AG08395 (cell line): ENCODE measurements at regions not wholly inside any gene's neighbourhood (a gene's known extent, or its start where the extent isn't known, plus 50 kb on each side); places are given as distances from the start of the nearest gene placed in this dataset.
"Not testable (repeated sequence)": the region's sequence is repeated elsewhere in the genome, so short reads cannot be mapped to it uniquely, and the experiment has no call there.

Experiments
- DNase-seq: peaks from one replicate; pipeline ENCODE4 v3.0.0; 2012; ENCODE audit warnings: mixed read lengths, low spot score

DNA sequence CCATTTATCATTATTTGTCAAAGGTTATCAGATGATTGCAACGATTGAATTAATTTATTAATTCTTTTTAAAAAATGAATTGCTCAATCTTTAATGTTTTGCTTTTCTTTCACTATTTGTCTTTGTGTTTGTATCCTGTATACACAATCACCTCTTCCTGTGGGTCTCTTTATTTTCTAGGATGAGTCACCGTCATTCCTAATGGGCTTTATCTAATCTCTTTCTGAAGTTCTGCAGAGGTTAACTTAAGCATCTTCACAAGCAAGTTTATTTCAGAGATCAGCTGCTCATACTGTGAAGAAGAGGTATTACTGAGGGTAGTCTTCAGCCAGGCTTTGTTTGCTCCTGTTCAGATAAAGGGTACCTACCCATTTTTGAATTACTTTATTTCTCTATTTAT lies 323.9 kb downstream of the NNT start:
- no peak for DNase-seq

DNA sequence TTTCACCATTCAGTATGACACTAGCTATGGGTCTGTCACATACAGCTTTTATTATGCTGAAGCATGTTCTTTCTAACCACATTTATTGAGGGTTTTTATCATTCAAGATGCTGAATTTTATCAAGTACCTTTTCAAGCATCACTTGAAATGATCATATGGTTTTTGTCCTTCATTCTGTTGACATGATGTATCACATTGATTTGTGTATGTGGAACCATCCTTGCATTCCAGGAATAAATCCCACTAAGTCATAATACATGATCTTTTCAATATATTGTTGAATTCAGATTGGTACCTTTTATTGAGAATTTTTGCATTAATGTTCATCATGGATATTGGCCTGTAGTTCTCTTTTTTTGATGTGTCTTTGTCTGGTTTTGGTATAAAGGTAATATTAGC lies 317.4 kb downstream of the NNT start:
- no peak for DNase-seq

DNA sequence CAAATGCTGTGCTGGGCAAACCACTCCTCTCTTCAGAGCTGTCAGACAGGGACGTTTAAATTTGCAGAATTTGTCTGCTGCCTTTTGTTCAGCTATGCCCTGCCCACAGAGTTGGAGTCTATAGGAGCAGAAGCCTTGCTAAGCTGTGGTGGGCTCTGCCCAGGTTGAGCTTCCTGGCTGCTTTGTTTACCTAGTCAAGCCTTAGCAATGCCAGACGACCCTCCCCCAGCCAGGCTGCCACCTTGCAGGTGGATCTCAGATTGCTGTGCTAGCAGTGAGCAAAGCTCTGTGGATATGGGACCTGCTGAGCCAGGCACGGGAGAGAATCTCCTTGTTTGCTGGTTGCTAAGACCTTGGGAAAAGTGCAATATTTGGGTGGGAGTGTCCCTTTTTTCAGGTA lies 314.9 kb downstream of the NNT start:
- DNase-seq, result no peak

DNA sequence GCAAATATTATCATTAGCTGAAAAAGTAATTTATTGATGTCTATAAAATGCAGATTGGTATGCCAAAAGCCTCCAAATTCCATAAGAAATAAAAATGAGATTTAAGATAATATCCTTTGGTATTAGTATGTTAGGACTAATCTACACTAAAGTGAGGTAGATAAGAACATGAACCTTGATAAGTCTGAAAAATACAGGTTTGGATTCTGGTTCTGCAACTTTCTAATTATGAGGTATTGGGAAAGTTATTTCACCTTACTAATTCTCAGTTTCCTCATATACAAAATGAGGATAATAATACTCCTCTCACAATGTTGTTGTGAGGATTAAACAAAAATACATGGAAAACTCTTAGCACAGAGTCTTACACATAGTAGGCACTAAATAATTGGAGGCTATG lies 300.1 kb downstream of the NNT start:
- no peak for DNase-seq

DNA sequence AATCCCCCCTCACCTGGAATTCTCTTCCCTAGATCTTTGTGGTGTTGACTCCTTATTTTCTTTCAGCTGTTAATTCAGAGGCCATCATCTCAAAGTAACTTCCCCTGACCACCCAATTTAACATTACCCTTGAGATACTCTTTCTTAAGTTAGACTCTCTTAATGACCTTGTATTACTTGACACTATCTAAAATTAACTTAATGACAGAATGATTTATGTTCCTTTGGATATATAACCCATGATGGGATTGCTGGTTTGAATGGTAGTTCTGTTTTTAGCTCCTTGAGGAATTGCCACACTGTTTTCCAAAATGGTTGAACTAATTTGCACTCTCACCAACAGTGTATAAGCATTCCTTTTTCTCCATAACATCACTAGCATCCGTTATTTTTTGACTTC lies 298.0 kb downstream of the NNT start:
- DNase-seq, result no peak

DNA sequence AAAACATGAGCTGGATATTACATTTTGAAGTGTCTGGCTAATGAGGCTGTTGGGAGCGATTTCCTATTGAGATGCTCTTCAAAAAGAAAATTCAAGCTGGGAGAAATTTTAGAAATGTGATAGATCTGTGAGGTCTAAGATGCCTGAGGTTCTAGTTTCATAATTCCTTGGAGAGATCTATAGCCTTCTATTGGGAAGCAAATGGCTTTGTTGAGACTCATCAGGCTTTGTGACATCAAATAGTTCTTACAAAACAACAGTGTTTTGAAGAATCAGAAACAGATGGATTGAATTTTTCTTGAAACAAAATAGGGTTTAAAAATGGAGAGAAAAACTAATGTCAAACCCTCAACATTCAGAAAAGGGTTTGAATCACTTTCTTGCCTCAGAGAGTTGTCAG lies 292.9 kb downstream of the NNT start:
- DNase-seq, result no peak

DNA sequence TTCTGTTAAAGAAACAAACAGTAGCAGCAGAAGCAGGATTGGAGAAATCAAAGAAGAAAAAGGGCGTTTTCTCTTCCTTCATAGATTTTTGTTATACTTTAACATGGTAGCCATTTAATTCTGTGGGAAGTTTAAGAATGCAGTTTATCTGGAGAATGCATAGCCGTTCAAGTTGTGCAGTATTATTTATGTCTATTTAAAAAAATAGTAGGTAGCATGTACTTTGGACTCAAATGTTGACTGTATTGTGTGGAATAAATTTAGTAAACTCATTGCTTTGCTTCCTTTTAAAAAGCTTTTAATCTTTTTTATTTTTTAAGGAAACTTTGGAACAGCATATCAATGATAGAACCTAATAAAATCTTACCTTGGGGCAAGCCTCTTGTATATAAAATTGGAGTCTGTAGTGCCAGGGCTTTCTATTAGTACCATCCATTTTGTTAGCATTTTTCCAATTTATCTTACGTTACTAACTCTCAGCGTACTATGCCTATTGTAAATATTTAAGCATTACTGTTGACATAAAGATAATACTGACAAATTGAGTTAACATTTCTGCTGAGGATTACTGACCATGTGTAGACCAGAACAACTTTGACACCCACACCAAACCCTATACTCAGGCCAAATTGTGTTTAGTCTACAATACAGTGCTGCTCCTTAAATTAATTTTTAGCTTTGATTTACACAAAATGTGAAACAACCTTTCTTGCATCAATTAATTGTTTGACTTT lies 291.1 kb downstream of the NNT start:
- DNase-seq, result no peak

DNA sequence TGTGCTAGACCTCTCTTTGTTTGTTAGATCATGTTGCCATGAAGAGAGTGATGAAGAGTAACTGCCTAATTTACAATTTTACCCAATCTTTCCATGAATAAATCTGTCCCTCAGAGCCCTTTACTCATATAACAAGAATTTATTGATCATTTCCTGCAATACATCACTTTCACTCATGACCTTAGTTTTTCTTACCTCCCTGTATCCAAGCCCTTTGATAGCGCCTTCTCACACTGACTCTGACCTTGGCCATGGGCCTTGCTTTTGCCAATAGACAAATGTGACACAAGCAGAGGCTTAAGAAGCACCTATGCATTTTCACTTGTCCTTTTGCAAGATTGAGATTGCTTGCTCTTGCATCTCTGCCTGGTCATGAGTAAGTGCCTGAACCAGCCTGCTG lies 288.1 kb downstream of the NNT start:
- peak; percentile 19 for DNase-seq

DNA sequence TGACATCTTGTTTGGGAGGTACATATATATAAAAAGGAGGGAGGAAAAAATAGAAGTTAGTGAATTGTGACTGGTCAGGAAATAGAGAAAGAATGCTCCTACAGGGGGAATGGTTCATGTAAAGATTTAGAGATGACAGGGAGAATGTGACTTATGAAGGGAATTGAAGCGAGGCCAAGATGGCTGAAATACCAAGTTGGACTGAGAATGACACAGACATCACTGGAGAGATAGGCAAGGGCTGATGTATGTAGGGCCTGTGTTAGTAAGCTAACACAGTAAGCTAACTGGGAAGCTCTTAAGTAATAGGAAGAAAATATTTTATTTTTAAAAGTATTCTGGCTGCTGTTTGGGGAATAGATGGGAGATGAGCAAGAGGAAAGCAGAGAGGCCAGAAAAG lies 286.3 kb downstream of the NNT start:
- DNase-seq, result peak; percentile 12

DNA sequence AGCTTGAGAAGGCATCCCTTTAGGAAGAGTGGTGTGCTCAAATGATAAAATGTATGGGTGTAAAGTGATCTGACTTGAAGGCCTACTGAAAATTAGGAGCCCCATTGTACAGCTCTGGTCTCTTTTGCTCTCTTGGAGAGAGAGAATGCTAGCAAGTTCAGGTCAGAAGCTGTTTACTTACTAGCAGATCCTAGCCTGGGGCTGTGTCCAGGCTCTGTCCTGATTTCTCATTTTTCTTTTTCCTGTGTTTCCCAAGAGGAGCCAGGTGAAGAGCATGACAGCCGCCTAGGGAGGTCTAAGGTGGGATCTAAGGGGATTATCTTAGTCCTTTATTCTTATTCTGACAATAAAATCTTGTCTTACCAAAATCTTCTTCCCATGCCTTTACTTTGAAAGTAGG lies 272.8 kb downstream of the NNT start:
- no peak for DNase-seq

DNA sequence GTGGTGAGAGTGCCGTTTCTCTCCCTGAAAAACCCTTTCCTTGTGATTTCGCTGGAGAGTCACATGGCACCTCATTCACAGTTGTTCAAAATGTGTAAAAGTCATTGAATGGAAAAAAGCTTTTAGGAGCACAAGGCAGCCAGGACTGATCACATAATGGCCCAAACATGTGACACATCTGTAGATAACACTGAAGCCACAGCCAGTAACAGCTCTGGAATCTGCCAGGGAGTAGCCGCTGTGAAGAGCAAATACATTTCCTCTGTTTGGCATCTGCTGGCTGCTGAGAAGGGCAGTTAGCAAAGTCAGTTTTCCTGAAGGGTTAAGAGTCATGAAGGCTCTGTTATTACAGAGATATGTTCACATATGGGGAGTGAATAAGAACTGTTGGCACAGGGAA lies 271.8 kb downstream of the NNT start:
- DNase-seq, result peak; percentile 72

DNA sequence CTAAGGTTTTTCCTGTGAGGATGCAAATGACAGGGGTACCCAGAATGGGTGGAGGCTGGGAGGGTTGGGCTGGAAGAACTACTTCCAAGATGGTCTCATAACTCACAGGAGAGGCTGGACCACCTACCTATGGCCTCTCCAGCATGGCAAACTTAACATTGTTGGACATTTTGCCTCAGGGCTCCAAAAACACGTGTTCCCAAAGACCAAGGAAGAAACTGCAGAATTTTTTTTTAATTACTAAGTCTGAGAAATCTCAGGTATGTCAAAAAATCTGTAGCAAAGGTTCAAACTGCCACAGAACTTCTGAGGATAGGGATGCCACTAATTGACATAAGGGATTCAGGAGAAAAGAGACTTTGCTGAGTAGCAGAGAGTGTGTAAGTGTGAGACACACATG lies 270.8 kb downstream of the NNT start:
- DNase-seq, result no peak

DNA sequence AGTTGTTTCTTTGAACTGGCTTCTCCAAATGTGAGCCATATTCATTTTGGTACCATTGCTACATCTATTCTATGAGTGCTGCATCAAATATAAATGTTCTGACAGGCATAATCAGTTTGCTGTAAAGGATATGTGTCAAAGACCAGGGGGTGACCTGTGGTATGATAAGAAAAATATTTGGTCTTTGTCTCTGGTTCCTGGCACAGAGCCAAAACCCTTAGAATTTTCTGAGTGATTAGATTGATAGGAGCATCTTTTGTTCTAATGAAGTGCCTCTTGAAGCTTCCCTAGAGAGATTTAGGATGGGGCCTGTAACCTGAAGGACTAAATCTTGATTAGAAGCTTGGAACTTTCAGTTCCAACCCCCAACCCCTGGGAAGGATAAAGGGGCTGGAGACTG lies 256.3 kb downstream of the NNT start:
- no peak for DNase-seq

DNA sequence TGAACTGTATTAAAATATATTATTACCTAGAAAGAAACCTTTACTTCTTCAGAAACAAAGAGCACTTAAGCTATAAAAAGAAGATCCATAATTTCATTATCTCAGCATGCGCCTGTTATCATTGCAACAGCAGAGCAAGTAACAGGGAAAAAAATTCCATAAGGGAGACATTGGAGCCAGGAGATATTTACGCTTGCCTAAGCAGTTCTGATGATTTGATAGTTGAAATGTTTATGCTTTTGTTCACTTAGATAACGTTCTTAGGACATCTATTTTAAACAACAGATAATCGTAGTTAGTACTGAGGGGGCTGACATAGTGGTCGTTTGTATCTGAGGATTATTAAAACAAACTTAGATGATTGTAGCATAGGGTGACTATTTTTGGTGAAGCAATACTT lies 252.5 kb downstream of the NNT start:
- no peak for DNase-seq

DNA sequence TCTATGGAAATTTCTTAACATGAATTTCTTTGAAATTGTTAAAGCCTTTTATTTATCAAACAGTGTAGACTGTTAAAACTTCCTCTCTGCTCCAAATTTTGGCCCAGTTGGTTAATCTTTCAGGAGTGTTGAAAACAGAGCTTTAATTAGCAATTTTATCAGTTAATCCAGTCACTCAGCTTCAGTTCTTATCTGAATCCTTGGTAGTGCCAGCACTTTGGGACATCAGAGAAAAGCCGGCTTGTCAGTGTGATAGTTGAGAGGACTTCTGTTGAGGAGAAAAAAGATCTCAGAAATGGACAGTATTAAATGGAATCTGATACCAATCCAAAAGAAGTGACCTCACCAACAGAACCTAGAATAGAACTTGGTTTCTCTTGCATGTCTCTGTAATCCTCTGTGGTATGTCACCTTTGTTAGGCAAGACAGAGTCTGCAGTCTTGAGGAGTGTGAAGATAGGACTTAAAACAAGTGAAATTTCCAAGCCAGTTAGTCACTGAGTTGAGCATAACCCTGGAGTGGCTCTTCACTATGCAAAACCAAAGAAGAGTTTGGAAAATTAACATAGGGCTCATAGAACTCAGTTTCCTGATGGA lies 251.8 kb downstream of the NNT start:
- DNase-seq, result peak; percentile 38

DNA sequence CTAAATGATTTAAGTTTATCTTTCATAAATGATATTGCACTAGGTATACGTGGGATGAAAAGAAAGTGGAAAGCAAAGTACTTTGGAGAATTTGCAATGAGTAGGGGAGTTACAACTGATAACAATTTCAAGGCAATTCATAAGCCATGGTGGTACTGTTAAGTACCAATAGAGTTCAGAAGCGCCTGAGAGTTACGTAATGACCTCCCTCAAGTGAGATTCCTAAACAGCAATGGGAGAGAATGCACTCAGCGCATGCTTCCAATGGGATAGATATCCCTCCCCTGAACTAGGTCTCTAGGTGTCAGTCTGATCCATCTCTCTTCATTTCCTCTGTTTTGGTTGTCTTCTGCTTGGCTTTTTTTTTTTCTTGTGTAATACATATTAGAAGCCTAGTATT lies 249.3 kb downstream of the NNT start:
- DNase-seq, result no peak

DNA sequence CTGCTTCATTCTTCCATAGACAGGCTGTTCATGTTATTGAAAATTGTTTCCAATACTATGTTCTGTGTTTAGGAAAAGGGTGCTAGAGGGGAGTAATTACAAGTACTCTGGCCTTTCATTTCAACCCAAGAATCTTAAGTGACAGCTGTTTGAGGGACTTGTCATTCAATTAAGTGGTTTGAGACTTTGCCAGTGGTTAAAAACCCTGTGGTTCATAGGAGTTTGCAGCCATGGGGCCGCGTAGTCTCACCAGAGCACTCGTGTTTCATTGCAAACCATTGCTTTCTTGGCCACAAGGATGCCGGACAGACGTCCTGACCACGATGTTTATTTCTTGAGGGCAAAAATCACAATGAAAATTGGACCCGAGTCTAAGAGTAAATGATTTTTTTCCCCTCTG lies 248.8 kb downstream of the NNT start:
- no peak for DNase-seq

DNA sequence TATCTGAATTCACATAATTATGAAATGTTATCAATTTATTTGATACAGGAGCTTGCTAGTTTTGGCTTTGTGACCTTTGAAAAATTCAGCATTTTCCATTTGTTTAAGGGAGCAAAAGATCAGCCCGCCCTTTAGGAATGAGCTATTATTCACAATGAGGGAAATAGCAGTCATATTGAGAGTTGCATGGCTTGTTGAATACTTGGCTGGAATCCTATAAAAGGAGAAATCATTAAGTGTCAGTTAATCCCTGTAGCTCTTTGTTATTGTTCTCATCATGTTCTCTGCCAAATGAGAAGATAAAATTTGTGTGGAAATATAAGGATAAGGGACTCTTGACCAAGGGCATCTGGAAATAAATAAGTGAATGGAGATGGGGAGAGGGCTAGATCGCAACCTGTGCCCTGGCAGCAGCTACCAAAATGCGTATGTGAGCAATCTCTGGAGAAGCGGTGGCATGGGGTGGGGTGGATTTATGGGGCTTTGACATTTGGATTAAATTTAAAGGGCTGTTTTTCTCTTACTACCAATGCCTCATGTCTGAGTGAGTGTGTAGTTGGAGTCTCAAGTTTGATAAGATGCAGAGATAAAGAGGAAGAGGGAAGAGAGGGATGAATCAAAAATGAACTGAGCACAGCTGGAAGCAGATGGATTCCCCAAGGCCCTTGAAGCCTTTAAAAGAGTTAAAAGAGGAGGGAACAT lies 237.6 kb downstream of the NNT start:
- DNase-seq, result peak; percentile 7

DNA sequence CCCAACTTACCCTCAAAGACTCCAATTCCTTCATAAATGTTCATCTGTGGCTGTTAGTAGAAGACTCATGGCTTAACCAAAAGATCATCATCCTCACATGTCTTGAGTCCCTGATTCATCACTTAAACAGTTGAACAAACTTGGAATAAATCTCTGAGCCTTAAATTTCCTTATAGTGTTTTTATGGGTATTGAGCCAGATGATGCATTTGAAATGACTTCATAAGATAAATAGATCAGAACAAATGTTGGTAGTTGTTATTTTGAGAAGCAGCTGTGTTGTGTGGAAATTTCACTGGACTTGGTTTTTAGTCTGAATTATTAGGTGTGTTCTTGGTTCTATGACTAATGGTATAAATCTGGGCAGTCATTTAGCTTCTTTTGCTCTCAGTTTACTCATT lies 236.2 kb downstream of the NNT start:
- peak; percentile 73 for DNase-seq

DNA sequence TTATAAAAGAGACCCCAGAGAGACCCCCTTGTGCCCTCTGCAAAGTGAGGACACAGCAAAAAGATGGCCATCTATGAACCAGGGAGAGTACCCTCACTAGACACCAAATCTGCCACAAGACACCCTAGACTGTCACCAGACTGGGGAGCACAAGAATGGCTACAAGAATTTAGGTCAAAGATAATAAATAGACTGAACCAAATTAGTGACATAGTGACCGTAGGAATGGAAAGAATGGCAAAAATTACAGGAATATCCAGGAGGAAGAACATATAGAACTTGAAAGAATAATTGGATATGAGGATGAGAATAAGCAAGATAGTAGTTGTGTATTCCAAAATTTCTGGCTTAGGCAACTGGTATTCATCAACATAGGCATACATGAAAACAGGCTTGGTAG lies 235.0 kb downstream of the NNT start:
- no peak for DNase-seq

DNA sequence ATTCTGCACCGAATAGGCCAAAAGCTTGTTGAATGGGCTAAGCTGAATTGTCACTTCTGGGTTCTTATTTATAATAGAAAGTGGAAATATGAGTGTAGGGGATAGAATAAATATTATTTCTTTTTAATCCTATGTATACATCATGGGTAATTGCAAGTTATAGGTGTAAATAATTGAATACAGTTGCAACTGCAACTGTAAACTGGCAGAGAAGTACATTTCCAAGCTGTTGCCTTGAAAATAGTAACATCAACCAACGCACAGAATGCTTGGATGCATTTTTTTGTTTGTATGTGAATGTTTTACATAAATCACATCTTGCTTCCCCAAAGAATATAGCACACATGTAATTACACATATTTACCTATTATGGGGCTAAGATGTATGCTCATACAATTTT lies 234.1 kb downstream of the NNT start:
- no peak for DNase-seq

DNA sequence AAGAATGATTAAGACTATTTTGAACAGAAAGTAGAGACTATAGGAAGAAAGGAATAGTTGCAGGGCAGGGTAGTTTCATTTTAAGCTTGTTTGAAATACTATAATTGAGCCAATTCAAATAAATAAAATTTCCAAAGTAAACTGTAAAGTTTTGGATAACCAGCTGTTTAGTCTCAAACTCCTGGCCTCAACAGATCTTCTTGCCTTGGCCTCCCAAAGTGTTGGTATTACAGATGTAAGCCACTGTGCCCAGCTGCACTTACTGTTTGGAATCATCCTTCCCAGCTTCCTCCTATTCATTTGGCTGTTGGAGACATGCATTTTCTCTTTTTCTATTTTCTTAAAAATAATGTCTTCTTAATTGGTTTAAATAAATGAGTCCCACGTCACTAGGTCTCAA lies 231.0 kb downstream of the NNT start:
- DNase-seq, result no peak

DNA sequence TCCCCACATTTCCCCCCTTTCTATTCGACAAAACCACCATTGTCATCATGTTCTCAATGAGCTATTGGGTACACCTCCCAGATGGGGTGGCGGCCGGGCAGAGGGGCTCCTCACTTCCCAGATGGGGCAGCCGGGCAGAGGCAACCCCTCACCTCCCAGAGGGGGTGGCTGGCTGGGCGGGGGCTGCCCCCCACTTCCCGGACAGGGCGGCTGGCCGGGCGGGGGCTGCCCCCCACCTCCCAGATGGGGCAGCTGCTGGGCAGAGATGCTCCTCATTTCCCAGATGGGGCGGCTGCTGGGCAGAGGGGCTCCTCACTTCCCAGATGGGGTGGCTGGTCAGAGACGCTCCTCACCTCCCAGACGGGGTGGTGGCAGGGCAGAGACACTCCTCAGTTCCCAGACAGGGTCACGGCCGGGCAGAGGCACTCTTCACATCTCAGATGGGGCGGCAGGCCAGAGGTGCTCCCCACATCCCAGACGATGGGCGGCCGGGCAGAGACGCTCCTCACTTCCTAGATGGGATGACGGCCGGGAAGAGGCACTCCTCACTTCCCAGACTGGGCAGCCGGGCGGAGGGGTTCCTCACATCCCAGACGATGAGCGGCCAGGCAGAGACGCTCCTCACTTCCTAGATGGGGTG lies 221.5 kb downstream of the NNT start:
- DNase-seq, result not testable (repeated sequence)
